ENCODE measurements at regions not wholly inside any gene's neighbourhood (a gene's known extent, or its start where the extent isn't known, plus 50 kb on each side); places are given as distances from the start of the nearest gene placed in this dataset.

- Mint-ChIP-seq H3K27me3 (no peaks in the 10 kb centered on the region), H3K4me1 (no peaks in the 10 kb centered on the region), H3K27ac (no peak overlapping the region), H3K36me3 (no peaks in the 10 kb centered on the region), H3K4me3 (no peak overlapping the region), H3K9me3 (peaks cover under 1 to 3% of the 10 kb centered on the region in 2 donors)
- no peak for ATAC-seq (replicated peaks)
- no peak for DNase-seq
These were observed 319.6 kb upstream of the TBC1D5 start for GRCh38 chr3:18061737-18062656.

GRCh38 chr3:18058666-18059065 lies 316.2 kb upstream of the TBC1D5 start:
- DNase-seq: no peak
- Mint-ChIP-seq H3K9me3 (peaks cover 12 to 15% of the 10 kb centered on the region in 2 donors), H3K4me3 (no peak overlapping the region), H3K36me3 (peaks cover 0 to 4% of the 10 kb centered on the region in 2 donors), H3K4me1 (no peaks in the 10 kb centered on the region), H3K27me3 (no peaks in the 10 kb centered on the region), H3K27ac (no peak overlapping the region)
- ATAC-seq (replicated peaks): no peak

- Mint-ChIP-seq H3K9me3 (peaks cover 10 to 15% of the 10 kb centered on the region in 2 donors), H3K27ac (no peak overlapping the region), H3K36me3 (peaks cover 0 to 4% of the 10 kb centered on the region in 2 donors), H3K4me3 (no peak overlapping the region), H3K4me1 (no peaks in the 10 kb centered on the region), H3K27me3 (no peaks in the 10 kb centered on the region)
- DNase-seq (no peak), ATAC-seq (replicated peaks) (no peak)
These were observed 315.1 kb upstream of the TBC1D5 start for GRCh38 chr3:18057471-18058091.

- Mint-ChIP-seq H3K27me3 (peaks cover 0 to 4% of the 10 kb centered on the region in 2 donors), H3K36me3 (peaks cover 0 to 4% of the 10 kb centered on the region in 2 donors), H3K4me1 (no peaks in the 10 kb centered on the region), H3K9me3 (peaks cover 10 to 15% of the 10 kb centered on the region in 2 donors), H3K4me3 (no peak overlapping the region), H3K27ac (no peak overlapping the region)
- ATAC-seq (replicated peaks) (no peak), DNase-seq (no peak)
These were observed 312.2 kb upstream of the TBC1D5 start for GRCh38 chr3:18054625-18055024.

GRCh38 chr3:18051306-18051705 lies 308.9 kb upstream of the TBC1D5 start:
- Mint-ChIP-seq H3K9me3 (peaks cover 9 to 11% of the 10 kb centered on the region in 2 donors), H3K36me3 (peaks cover 0 to 4% of the 10 kb centered on the region in 2 donors), H3K4me3 (no peak overlapping the region), H3K27ac (no peak overlapping the region), H3K27me3 (peaks cover 0 to 4% of the 10 kb centered on the region in 2 donors), H3K4me1 (peaks cover 2 to 8% of the 10 kb centered on the region in 2 donors)
- ATAC-seq (replicated peaks): no peak
- no peak for DNase-seq

- Mint-ChIP-seq H3K36me3 (no peaks in the 10 kb centered on the region), H3K9me3 (no peaks in the 10 kb centered on the region), H3K4me1 (peaks cover 2 to 8% of the 10 kb centered on the region in 2 donors), H3K4me3 (no peak overlapping the region), H3K27ac (no peak overlapping the region), H3K27me3 (peaks cover 0 to 4% of the 10 kb centered on the region in 2 donors)
- ATAC-seq (replicated peaks) (no peak), DNase-seq (no peak)
These were observed 306.7 kb upstream of the TBC1D5 start for GRCh38 chr3:18049096-18049495.

GRCh38 chr3:18047052-18047451 lies 304.6 kb upstream of the TBC1D5 start:
- ATAC-seq (replicated peaks): no peak
- Mint-ChIP-seq H3K4me1 (peaks cover 2 to 8% of the 10 kb centered on the region in 2 donors), H3K27ac (no peak overlapping the region), H3K9me3 (no peaks in the 10 kb centered on the region), H3K36me3 (no peaks in the 10 kb centered on the region), H3K27me3 (peaks cover 0 to 8% of the 10 kb centered on the region in 2 donors), H3K4me3 (no peak overlapping the region)
- no peak for DNase-seq

- no peak overlapping the region for H3K4me3 Mint-ChIP-seq
- H3K9me3 Mint-ChIP-seq: no peaks in the 10 kb centered on the region
- no peak overlapping the region for H3K27ac Mint-ChIP-seq
- ATAC-seq (replicated peaks) (no peak), DNase-seq (no peak)
- H3K27me3 Mint-ChIP-seq: peaks cover 0 to 10% of the 10 kb centered on the region in 2 donors
- H3K4me1 Mint-ChIP-seq: peaks cover 2 to 8% of the 10 kb centered on the region in 2 donors
- H3K36me3 Mint-ChIP-seq: no peaks in the 10 kb centered on the region
These were observed 303.9 kb upstream of the TBC1D5 start for GRCh38 chr3:18046131-18046915.

GRCh38 chr3:18044971-18045880 lies 302.8 kb upstream of the TBC1D5 start:
- no peak overlapping the region for H3K27ac Mint-ChIP-seq
- ATAC-seq (replicated peaks): no peak
- H3K4me3 Mint-ChIP-seq: no peak overlapping the region
- H3K36me3 Mint-ChIP-seq: peaks cover 0 to 3% of the 10 kb centered on the region in 2 donors
- H3K9me3 Mint-ChIP-seq: peaks cover 5% of the 10 kb centered on the region in 2 donors
- DNase-seq: no peak
- H3K4me1 Mint-ChIP-seq: peaks cover 2 to 8% of the 10 kb centered on the region in 2 donors
- peaks cover 5 to 16% of the 10 kb centered on the region in 2 donors for H3K27me3 Mint-ChIP-seq

- Mint-ChIP-seq H3K27ac (no peak overlapping the region), H3K4me1 (peaks cover 2 to 8% of the 10 kb centered on the region in 2 donors), H3K4me3 (no peak overlapping the region), H3K27me3 (peaks cover 5 to 12% of the 10 kb centered on the region in 2 donors), H3K9me3 (peaks cover 5% of the 10 kb centered on the region in 2 donors), H3K36me3 (peaks cover 0 to 3% of the 10 kb centered on the region in 2 donors)
- no peak for ATAC-seq (replicated peaks)
- no peak for DNase-seq
These were observed 301.8 kb upstream of the TBC1D5 start for GRCh38 chr3:18044191-18044590.

- DNase-seq (no peak), ATAC-seq (replicated peaks) (peak; percentile 41 to 65)
- H3K4me3 Mint-ChIP-seq: no peak overlapping the region
- peaks cover 9 to 13% of the 10 kb centered on the region in 2 donors for H3K4me1 Mint-ChIP-seq
- H3K9me3 Mint-ChIP-seq: peaks cover 5% of the 10 kb centered on the region in 2 donors
- peak overlapping the region; percentile 37 for H3K27ac Mint-ChIP-seq
- H3K27me3 Mint-ChIP-seq: peaks cover 5 to 7% of the 10 kb centered on the region in 2 donors
- peaks cover 0 to 3% of the 10 kb centered on the region in 2 donors for H3K36me3 Mint-ChIP-seq
These were observed 294.0 kb upstream of the TBC1D5 start for GRCh38 chr3:18036450-18036815.

GRCh38 chr3:18035641-18036449 lies 293.4 kb upstream of the TBC1D5 start:
- H3K9me3 Mint-ChIP-seq: peaks cover under 1 to 2% of the 10 kb centered on the region in 2 donors

More at GRCh38 chr3:18035641-18036449, 293.4 kb upstream of the TBC1D5 start:
- Mint-ChIP-seq H3K4me3 (no peak overlapping the region), H3K4me1 (peaks cover 11 to 13% of the 10 kb centered on the region in 2 donors), H3K36me3 (peaks cover 0 to 1% of the 10 kb centered on the region in 2 donors), H3K27ac (peak overlapping the region; percentile 37), H3K27me3 (peaks cover 2% of the 10 kb centered on the region in 2 donors)
- DNase-seq: no peak
- ATAC-seq (replicated peaks): peak; percentile 52 to 81

Measured in stimulated activated naive B cell treated with anti-CD40 and anti-IgM and Interleukin-4, amounts not matched to agents 10 μg/mL and 1 μg/mL and 100 μg/mL, for 72 hours (primary cell).